ENCODE measurements at regions not wholly inside any gene's neighbourhood (a gene's known extent, or its start where the extent isn't known, plus 50 kb on each side); places are given as distances from the start of the nearest gene placed in this dataset.

GRCh38 chr3:18544146-18544545, 119.0 kb upstream of the SATB1 start:
- H3K4me1 ChIP-seq (ENCODE audit: control insufficient read depth, insufficient read depth, low read length): no peaks in the 10 kb centered on the region
- H3K9me3 ChIP-seq (ENCODE audit: control insufficient read depth, insufficient read depth, low read length): no peaks in the 10 kb centered on the region
- no peak overlapping the region for H3K27ac ChIP-seq (ENCODE audit: low read length)
- no peaks in the 10 kb centered on the region for H3K36me3 ChIP-seq (ENCODE audit: control insufficient read depth, insufficient read depth, low read length)
- Mint-ChIP-seq H3K27ac (no peak overlapping the region), H3K4me1 (peaks cover 0 to 4% of the 10 kb centered on the region in 2 donors), H3K4me3 (no peak overlapping the region), H3K27me3 (ENCODE audit: low read depth in 2 of 2) (no peaks in the 10 kb centered on the region), H3K9me3 (no peaks in the 10 kb centered on the region), H3K36me3 (no peaks in the 10 kb centered on the region)
- H3K27me3 ChIP-seq (ENCODE audit: control insufficient read depth, insufficient read depth, low read length): no peaks in the 10 kb centered on the region
- no peak for TF ChIP-seq CTCF (IDR thresholded peaks at IDR 0.05)
- no peak for DNase-seq
- H3K4me3 ChIP-seq (ENCODE audit: low read length): no peak overlapping the region
- WGBS (ENCODE audit: insufficient coverage): 64% methylated on average over 4 of the region's 4 CpGs
- intact Hi-C loops (cut with micrococcal nuclease): no loop called here
- ATAC-seq: no peak

DNA sequence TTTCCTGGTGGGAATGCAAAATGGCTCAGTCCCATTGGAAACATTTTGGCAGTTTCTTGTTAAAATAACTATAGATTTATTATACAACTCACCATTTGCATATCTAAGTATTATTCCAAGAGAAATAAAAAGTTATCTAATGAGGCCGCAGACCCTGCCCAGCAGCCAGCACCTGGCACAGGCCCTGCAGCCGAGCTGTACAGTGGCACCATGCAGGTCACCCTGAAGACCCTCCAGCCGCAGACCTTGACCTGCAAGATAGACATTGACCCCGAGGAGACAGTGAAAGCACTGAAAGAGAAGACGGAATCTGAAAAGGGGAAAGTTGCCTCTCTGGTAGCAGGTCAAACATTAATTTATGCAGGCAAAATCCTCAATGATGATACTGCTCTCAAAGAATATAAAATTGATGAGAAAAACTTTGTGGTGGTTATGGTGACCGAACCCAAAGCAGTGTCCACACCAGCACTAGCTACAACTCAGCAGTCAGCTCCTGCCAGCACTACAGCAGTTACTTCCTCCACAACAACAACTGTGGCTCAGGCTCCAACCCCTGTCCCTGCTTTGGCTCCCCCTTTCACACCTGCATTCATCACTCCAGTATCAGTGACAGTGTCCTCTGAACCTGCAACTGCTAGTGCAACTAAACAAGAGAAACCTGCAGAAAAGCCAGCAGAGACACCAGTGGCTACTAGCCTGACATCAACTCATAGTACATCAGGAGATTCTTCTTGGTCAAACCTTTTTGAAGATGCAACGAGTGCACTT, 113.5 kb upstream of the SATB1 start:
- WGBS (ENCODE audit: insufficient coverage): 91% methylated on average over 7 of the region's 7 CpGs
- Histone ChIP-seq H3K4me1 (ENCODE audit: control insufficient read depth, insufficient read depth, low read length) (no peaks in the 10 kb centered on the region), H3K36me3 (ENCODE audit: control insufficient read depth, insufficient read depth, low read length) (no peaks in the 10 kb centered on the region), H3K27ac (ENCODE audit: low read length) (no peak overlapping the region), H3K4me3 (ENCODE audit: low read length) (no peak overlapping the region), H3K27me3 (ENCODE audit: control insufficient read depth, insufficient read depth, low read length) (no peaks in the 10 kb centered on the region), H3K9me3 (ENCODE audit: control insufficient read depth, insufficient read depth, low read length) (no peaks in the 10 kb centered on the region)
- no peaks in the 10 kb centered on the region for H3K9me3 Mint-ChIP-seq
- no peaks in the 10 kb centered on the region for H3K36me3 Mint-ChIP-seq
- no peak overlapping the region for H3K27ac Mint-ChIP-seq
- peaks cover 0 to 4% of the 10 kb centered on the region in 2 donors for H3K4me1 Mint-ChIP-seq
- DNase-seq: no peak
- no peak for TF ChIP-seq CTCF (IDR thresholded peaks at IDR 0.05)
- no peak for ATAC-seq
- no peak overlapping the region for H3K4me3 Mint-ChIP-seq
- intact Hi-C loops (cut with micrococcal nuclease): no loop called here
- H3K27me3 Mint-ChIP-seq (ENCODE audit: low read depth in 2 of 2): no peaks in the 10 kb centered on the region

DNA sequence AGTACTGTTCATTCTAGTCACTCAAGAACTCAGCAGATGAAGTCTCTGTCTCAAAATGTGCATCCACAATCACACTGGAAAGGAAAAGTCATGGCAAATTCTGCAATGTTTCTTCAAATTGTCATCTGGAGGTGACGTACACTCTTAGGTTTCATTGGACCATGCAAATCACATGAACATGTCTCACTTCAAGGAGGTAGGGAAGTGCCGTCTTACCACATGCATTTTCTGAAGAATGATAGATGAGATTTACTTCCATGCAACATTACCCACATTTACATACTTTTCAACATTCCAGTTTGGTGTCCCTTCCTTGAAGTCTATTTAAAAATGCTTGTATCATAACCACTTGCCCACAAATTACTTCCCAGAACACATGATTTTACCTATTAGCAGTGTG, 107.9 kb upstream of the SATB1 start:
- ATAC-seq (no peak), DNase-seq (no peak)
- 67% methylated on average over 2 of the region's 2 CpGs for WGBS (ENCODE audit: insufficient coverage)
- no peak for TF ChIP-seq CTCF (IDR thresholded peaks at IDR 0.05)
- no peaks in the 10 kb centered on the region for H3K9me3 ChIP-seq (ENCODE audit: control insufficient read depth, insufficient read depth, low read length)
- intact Hi-C loops (cut with micrococcal nuclease): no loop called here
- H3K27ac Mint-ChIP-seq: no peak overlapping the region
- H3K4me1 ChIP-seq (ENCODE audit: control insufficient read depth, insufficient read depth, low read length): no peaks in the 10 kb centered on the region
- no peak overlapping the region for H3K4me3 Mint-ChIP-seq
- no peaks in the 10 kb centered on the region for H3K27me3 Mint-ChIP-seq (ENCODE audit: low read depth in 2 of 2)
- no peaks in the 10 kb centered on the region for H3K9me3 Mint-ChIP-seq
- H3K27me3 ChIP-seq (ENCODE audit: control insufficient read depth, insufficient read depth, low read length): no peaks in the 10 kb centered on the region
- H3K36me3 ChIP-seq (ENCODE audit: control insufficient read depth, insufficient read depth, low read length): no peaks in the 10 kb centered on the region
- peaks cover 10% of the 10 kb centered on the region for H3K36me3 Mint-ChIP-seq
- no peak overlapping the region for H3K4me3 ChIP-seq (ENCODE audit: low read length)
- peaks cover 8 to 11% of the 10 kb centered on the region in 2 donors for H3K4me1 Mint-ChIP-seq
- H3K27ac ChIP-seq (ENCODE audit: low read length): no peak overlapping the region

GRCh38 chr3:18531662-18532061, 106.5 kb upstream of the SATB1 start:
- peaks cover 10% of the 10 kb centered on the region for H3K36me3 Mint-ChIP-seq

More at GRCh38 chr3:18531662-18532061, 106.5 kb upstream of the SATB1 start:
- intact Hi-C loops (cut with micrococcal nuclease): no loop called here
- no peak for TF ChIP-seq CTCF (IDR thresholded peaks at IDR 0.05)
- WGBS (ENCODE audit: insufficient coverage): 67% methylated on average over 1 of the region's 1 CpG
- Mint-ChIP-seq H3K27me3 (ENCODE audit: low read depth in 2 of 2) (no peaks in the 10 kb centered on the region), H3K4me1 (peaks cover 14 to 18% of the 10 kb centered on the region in 2 donors), H3K4me3 (no peak overlapping the region), H3K27ac (no peak overlapping the region), H3K9me3 (peaks cover 0 to 3% of the 10 kb centered on the region in 2 donors)
- Histone ChIP-seq H3K4me3 (ENCODE audit: low read length) (no peak overlapping the region), H3K4me1 (ENCODE audit: control insufficient read depth, insufficient read depth, low read length) (no peaks in the 10 kb centered on the region), H3K27me3 (ENCODE audit: control insufficient read depth, insufficient read depth, low read length) (no peaks in the 10 kb centered on the region), H3K9me3 (ENCODE audit: control insufficient read depth, insufficient read depth, low read length) (no peaks in the 10 kb centered on the region), H3K27ac (ENCODE audit: low read length) (no peak overlapping the region), H3K36me3 (ENCODE audit: control insufficient read depth, insufficient read depth, low read length) (no peaks in the 10 kb centered on the region)
- ATAC-seq (no peak), DNase-seq (no peak)
